ENCODE measurements at regions not wholly inside any gene's neighbourhood (a gene's known extent, or its start where the extent isn't known, plus 50 kb on each side); places are given as distances from the start of the nearest gene placed in this dataset.
A peak's percentile ranks its signal among the peaks of the same experiment; 100 is the strongest.
"Not testable (repeated sequence)": the region's sequence is repeated elsewhere in the genome, so short reads cannot be mapped to it uniquely, and the experiment has no call there.

DNA sequence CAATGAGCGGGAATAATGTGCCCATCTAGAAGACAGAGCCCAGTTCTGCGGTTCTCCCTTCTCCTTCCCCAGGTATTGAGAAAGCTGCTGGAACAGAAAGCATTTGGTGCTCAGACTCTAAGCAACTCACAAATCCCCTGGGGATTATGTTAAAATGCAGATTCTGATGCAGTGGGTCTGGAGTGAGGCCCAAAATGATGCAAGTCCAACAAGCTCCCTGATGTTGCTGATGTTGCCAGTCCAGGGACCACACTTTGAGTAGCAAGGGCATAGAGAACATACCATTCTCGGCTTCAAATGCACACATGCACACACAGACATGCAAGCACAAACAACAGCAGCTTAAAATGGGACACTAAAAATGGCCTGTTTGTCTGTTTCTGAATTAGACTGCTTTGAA is 274.8 kb upstream of the NCKAP5 start:
- DNase-seq, result no peak

DNA sequence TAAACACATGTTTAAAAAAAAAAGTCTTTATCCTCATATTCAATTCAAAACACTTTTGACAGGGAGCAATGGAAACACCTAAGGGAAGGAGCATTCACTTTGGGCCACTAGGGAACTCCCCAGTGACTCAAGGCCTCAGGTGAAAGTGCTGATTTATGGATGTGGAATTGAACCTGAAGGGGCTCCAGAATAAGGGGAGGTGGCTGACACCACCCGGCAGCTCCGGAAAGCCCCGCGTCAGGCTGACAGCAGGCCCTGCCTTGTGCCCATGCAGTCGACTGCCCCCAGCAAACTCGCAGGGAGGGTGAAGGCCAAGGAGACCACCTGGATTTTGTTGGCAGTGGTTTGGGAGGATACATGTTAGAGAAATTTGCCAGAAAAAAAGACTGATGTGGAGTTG is 275.3 kb upstream of the NCKAP5 start:
- no peak for DNase-seq

DNA sequence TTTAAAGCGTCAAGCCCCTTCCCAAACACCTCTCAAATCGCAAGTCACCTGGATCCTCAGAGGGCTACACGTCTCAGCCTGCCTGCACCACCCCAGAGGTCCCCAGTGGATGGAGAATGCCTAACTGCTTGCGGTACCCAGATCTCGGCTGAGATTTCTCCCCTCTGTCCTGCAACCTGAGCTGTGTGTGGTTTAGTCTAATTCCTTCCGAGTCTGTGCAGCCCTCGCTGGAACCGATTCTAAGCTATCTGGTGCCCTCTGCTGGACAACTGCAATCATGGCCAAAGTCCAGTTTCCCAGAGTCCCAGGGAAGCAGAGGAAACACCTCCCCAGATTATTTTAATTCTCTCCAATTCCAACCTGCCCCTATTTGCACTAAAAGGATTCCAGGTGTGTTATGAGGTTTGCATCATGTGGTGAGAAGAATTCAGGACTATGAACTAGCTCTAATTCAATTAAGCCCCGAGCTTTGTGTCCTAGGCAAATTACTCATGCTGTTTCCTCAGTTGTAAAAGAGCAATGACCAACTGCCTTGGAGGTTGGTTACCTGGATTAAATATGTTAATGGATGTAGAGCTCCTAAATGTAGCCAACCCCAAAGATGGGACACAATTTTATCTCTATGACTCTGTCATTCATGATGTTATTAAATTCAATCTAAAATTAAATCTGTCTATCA is 276.1 kb upstream of the NCKAP5 start:
- peak; percentile 4 to 77 (median 58) for DNase-seq

DNA sequence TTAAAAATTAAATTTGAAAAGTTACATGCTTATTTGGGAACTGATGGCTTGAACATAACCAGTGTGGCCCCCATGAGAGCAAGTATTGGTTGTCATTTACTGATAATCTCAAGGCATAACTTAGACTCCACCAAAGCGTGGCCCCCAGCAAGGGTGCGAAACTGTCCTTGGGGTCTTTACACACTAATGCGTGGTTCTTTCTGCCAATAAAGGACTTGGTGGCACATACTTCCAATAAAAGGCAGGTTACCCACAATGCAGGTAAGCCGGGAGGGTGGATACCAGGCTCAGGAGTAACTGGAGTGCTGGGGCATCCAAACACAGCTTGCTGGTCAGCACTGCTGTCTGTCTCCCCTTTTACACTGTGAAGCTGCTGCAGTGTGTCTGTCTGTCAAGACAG is 278.2 kb upstream of the NCKAP5 start:
- no peak for DNase-seq

DNA sequence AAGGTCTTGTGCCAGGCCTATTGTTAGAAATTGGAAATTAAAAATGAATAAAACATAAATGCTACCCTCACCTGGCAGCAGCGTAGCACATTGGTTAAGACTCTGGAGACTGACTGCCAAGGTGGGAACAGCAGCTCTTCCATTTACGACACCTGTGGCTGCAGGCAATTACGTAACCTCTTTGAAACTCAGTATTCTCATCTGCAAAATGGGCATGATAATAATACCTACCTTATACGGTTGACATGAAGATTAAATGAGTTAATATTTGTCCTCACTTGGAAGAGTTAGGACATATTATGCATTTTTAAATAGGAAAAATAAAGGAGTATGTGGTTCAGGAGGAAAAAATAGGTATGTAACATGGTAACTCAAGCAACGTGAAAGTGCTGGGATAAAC is 279.3 kb upstream of the NCKAP5 start:
- no peak for DNase-seq

DNA sequence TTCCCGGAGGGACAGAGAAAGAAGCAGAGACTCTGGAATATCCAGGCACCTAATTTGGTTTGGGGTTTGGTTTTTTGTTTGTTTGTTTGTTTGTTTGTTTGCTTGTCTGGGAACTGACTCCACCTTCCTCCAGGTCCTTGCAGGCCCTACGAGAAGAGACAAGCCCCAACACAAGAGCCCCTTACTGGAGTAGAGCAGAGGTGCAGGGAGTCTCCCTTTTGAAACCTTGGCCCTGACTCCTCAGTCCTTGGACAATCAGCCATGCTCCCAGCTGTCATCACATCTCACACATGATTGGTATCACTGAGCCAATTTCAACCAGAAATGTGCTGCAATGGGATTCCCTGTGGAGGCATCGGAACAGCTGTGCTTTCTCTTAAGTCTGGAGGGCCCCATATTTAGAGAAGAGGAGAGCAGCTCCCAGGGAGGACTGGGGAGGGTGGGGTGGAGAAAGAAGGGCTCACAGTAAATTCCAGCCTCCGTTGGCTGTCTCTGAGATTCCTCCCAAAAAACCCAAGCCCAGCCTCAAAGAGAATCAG is 279.9 kb upstream of the NCKAP5 start:
- no peak for DNase-seq

DNA sequence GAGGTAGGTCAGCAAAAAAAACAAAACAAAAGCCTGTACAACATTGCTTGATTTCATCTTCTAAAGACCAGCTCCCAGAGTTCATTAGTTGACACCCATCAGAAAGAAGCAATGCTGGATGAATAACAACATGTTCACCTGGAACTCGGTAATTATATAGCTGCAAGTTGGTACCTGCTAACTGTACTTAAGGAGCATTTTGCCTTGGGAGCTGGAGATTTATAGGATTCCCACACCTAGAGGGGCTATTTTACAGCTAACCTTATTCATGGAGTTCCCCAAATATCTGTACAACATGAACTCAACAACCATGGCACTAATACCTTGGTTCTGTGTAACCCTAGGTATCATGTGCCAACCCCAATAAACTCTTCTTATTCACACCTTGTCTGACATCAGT is 281.1 kb upstream of the NCKAP5 start:
- DNase-seq, result peak in 1 of 3 experiments; percentile 10

DNA sequence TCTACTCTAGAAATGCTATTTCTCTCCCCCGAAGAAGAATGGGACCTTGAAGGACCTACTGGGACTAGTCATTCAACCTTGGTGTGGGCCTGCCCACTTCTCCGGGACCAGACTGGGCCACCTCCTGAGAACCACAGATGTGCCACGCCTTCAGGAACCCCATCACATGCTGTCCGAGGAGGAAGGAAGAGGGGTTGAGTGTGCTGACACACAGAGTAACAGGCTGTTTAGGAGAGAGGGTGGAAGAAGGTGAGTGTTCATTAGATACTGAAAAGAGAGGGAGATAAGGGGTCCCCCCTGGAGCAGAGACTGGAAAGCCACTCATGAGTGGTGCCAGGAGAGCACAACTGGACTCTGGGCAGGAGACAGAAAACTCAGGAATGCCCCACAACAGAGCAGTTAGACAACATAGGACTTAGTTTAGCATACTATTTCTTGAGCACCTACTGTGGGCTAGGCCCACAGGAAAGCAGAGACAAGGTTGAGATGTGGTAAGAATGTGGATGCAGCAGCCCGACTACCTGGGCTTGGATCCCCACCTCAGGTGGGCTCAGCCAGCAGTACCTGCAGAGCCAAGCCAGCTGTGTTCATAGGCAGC is 286.4 kb upstream of the NCKAP5 start:
- DNase-seq, result no peak

DNA sequence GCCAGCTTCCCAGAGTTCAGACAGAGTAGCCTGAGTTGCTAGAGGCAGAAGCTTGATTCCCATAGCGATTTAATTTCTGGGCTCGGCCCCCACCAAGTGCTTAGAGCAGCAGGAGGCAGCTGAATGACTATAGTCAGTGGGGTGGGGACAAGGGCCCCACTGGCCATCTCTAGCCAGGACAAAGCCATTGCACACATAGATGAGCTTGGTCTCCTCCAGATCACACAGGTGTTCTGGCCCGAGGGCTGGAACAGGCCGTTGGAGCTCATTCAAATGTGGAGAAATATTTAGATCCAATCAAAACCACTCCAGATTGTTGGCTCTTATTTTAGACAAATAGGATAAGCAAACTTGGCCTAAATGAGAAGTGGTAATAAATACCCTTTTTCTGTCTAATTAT is 287.3 kb upstream of the NCKAP5 start:
- no peak for DNase-seq

DNA sequence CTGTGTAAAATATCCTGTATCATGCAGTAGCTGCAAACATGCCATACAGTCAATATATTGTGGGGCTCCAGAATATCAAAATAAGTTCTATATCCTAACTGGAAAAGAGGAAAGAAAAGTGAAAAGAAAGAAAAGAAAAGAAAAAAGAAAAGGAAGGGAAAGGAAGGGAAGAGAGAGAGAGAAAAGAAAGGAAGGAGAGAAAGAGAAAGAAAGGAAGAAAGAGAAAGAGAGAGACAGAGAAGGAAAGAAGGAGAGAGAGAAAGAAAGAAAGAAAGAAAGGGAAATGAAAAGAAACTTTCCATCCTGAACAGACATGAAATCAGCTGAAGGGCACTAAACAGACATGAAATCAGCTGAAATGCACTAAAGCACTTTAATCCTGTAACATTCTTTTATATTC is 288.4 kb upstream of the NCKAP5 start:
- DNase-seq, result no peak

DNA sequence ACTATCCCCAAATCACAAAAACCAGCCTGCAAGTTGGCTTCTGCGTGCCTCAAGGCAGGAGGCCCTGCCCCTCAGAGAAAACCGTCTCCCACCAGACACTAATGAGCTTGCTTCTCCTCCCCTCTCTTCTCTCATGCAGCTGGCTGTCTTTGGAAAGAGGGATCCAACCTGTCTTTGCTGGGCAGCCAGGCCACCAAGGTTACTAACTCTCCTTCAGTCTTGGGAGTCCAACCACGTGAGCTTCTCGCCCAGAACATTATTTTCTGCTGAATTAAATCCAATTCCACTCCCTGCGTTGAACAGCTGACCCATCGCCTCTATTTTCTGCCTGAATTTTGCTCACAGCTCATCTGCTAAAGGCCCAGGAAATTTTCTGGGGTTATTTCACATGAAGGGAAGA is 291.3 kb upstream of the NCKAP5 start:
- no peak for DNase-seq

DNA sequence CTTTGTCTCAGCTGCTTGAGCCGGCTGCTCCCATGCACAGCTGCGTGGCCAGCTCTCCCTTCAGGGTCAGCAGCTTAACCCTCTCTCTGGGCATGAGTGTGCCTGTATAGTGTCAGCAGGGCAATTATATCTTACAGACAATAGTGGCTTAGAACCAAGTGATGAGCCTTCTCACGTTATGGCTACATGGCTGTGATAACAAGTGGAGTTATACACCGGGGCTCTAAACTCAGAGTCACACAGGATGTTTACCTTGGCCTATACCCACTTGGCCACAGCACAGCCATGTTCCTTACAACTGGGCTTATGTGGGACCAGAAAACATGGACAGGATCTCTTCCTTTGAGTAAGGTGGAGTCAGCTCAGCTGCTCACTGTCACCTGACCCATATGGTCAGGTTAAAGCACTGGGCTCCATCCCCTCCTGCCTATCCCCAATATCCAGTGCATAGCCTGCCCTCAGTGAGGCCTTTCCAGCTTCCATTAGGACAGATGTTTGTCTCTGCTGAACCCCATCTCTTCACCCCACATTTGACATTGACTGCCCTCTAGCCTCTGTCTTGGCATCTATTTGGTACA is 294.2 kb upstream of the NCKAP5 start:
- no peak for DNase-seq

DNA sequence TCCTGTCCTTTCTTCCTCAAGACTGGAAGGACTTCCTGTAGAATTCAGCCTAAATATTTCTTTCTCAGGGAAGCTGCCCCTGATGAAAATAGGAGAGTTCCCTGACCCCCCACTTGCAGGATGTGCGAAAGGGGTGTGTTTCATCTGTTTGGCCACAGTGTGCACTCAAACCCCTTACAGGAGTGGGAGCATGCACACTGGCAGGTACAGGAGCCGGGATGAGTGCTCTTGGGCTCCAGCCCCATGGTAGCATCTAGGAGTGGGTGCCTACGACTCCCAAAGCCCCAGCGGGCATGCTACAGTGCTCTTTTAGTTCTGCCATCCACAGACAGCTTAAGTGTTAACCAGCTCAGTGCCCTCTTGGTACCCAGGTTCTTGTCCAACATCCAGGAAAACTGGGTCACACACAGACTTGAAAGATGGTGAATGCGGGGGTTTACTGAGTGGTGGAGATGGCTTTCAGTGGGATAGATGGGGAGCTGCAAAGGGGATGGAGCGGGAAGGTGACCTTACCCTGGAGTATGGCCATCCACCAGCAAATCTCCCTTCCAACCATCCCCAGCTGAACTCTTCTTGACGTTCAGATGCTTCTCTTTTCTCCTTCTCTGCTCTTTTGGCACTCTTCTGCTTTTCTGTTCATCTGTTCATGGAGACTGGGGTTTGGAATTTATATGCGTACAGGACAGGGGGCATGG is 295.0 kb upstream of the NCKAP5 start:
- no peak for DNase-seq

DNA sequence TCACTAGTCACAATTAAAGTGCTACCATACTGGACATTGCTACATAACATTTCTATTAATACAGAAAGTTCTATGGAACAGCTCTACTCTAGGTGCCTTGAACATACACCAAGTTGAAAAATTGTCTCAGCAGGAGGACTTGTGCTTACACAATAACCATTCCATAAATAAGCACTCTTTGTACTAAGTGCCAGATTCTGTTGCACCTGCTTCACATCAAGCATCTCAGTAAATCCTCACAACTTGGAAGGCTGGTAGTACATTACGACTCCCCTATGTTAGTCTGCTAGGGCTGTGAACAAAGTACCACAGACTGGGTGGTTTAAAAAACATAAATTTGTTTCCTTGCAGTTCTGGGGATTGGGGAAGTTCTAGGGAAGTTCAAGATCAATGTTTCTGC is 296.9 kb upstream of the NCKAP5 start:
- DNase-seq, result peak in 1 of 3 experiments; percentile 0

DNA sequence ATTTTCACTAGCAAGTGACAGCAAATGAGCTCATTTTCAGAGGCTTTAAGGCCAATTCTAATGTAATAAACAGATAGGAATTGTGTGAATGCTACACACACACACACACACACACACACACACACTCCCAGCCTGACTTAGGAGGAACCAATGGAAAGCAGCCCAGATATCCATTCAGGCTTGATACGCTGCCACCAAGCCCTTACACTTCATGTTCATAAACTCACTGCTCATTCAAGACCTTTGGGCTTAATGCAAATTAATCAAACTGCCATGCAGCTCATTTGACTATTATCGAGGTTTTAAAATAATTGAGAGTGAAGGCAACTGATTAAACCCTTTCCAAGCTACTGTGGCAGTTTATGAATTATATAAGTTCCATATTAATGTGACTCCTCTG is 298.9 kb upstream of the NCKAP5 start:
- DNase-seq, result no peak

DNA sequence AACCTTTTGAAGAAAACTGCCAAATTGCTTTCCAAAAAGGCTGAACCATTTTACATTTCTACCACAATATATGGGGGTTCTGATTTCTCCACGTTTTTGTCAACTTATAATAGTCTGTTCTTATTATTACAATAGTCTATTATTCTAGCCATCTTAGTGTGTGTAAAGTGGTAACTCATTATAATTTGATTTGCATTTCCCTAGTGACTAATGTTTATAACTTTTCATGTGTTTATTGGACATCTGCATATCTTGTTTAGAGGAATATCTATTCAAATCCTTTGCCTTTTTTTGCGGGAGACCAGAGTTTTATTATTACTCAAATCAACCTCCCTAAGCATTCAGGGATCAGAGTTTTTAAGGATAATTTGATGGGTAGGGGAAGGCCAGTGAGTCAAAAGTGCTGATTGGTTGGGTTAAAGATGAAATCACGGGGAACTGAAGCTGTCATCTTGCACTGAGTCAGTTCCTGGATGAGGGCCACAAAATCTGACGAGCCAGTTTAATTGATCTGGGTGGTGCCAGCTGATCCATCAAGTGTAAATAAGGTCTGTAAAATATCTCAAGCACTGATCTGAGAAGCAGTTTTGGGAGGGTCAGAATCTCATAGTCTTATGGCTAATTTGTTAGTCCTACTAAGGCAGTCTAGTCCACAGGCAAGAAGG is 303.4 kb upstream of the NCKAP5 start:
- no peak for DNase-seq

DNA sequence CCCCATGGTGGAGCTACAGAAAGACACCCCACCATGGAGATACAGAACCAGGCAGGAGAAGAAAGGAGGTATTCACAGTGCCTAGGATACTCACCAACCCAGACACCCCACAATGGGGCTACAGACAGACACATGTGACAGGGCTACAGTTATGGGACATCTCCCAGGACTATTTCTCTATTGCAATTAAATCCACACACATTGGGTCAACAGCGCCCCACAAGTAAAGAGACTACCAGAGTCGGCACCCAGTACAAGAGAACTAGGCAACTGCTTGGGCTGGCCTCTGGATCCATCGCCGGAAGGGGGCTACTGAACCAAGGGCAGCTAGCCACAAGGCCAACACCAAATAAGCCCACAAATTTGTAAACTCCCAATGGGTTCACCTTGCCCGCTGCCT is 310.1 kb upstream of the NCKAP5 start:
- DNase-seq, result no peak

DNA sequence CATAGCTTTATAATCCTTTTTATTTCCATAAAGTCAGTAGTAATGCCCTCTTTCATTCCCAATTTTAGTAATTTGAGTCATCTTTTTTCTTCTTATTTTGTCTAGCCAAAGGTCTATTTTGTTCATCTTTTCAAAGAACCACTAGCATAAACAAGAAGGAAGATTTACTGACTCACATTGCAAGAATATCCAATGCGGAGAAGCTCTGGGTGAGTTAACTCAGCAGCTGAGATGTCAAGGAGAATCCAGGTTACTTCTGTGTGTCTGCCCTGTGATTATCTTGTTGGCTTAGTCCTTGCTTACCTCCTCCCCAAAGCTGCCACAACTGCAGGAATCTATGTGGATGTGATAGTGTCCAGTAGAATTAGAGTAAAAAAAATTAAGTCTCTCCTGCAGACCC is 311.4 kb upstream of the NCKAP5 start:
- DNase-seq, result no peak

DNA sequence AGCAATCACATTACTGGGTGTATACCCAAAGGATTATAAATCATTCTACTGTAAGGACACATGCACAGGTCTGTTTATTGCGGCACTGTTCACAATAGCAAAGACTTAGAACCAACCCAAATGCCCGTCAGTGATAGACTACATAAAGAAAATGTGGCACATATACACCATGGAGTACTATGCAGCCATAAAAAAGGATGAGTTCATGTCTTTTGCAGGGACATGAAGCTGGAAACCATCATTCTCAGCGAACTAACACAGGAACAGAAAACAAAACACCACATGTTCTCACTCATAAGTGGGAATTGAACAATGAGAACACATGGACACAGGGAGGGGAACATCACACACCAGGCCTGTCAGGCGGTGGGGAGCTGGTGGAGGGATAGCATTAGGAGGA is 313.9 kb upstream of the NCKAP5 start:
- not testable (repeated sequence) for DNase-seq

DNA sequence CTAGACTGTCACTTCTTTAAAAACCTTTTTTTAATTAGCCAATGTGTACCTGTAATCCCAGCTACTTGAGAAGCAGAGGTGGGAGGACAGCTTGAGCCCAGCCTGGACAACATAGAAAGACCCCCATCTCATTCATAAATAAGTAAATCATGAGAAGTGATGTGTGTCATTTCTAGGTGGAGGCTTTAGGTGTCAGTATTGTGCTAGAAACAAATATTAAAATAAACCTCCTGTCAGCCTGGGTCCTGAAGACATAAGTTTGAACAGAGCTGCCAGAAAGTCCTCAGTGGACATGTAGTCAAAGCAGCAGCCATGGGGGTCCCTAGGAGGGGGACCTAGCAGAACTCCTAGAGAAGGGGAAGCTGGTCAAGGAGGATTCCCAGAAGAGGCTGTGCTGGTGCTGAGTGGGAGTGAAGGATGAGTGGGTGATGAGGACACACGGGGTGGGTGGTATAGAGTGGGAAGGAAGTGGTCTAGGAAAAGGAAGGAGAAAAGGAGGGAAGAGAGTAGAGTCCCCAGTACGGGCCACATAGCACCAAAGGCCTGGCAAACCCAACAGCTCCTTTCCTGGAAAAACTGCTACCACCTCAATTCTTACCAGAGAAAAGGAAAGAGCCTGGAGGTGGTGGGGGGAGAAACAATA is 316.6 kb upstream of the NCKAP5 start:
- peak in 1 of 3 experiments; percentile 1 for DNase-seq

DNA sequence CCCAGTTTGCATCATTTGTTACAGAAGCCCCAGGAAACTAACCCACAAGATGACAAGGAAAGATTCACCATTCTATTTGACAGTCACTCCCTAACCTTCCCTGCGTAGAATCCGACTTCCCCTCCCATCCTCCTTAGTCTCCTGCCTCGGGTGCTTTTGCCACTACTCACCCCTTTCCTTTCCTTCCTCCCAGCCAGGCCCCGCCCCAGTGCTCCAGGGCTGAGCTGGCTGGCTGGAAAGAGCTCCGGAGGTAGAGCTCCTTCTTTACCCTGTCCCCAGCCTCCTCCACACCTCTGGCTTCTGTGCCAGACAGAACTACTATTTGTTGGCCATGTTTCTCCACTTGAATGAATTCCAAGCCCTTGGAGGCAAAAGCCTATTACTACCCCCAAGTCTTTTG is 317.6 kb upstream of the NCKAP5 start:
- DNase-seq, result no peak

All from NCI-H1417 (cell line).